GM21737 (cell line): ENCODE measurements at regions not wholly inside any gene's neighbourhood (a gene's known extent, or its start where the extent isn't known, plus 50 kb on each side); places are given as distances from the start of the nearest gene placed in this dataset.

Source experiments
- ATAC-seq: cut with Tn5 transposase; IDR thresholded peaks from one replicate; pipeline ENCODE4 v1.9.1; 2021; ENCODE audit warnings: mild to moderate bottlenecking, moderate library complexity; ENCODE audit not compliant: unreplicated experiment

GRCh38 chr4:71269233-71269632 is 69.6 kb upstream of the SLC4A4 start:
- ATAC-seq, result no peak

- no peak for ATAC-seq
Observed at GRCh38 chr4:71270901-71271300, 67.9 kb upstream of the SLC4A4 start.

- ATAC-seq, result no peak
Observed at GRCh38 chr4:71272976-71273375, 65.8 kb upstream of the SLC4A4 start.

GRCh38 chr4:71275004-71275403 is 63.8 kb upstream of the SLC4A4 start:
- no peak for ATAC-seq

GRCh38 chr4:71275570-71275969 is 63.2 kb upstream of the SLC4A4 start:
- ATAC-seq, result no peak

- ATAC-seq, result no peak
Observed at GRCh38 chr4:71277353-71277752, 61.5 kb upstream of the SLC4A4 start.

- no peak for ATAC-seq
Observed at GRCh38 chr4:71283642-71284257, 55.1 kb upstream of the SLC4A4 start.

GRCh38 chr4:71287305-71287704 is 51.5 kb upstream of the SLC4A4 start:
- ATAC-seq, result no peak

- no peak for ATAC-seq
Observed at GRCh38 chr4:71288875-71289274, 49.9 kb upstream of the SLC4A4 start.
